A549 (cell line): ENCODE measurements at regions not wholly inside any gene's neighbourhood (a gene's known extent, or its start where the extent isn't known, plus 50 kb on each side); places are given as distances from the start of the nearest gene placed in this dataset.

ENCODE experiments used
- ATAC-seq, 2 experiments: fragments of 200-7000 bp in 1 of 2; fragments of >200 bp in 1 of 2; cut with Nextera tagmentation in 1 of 2; cut with Tn5 transposase in 1 of 2; 3 replicates each; pipeline versions ENCODE4 v1.8.0 to v1.9.1; 2018 to 2020; ENCODE audit warnings: mild to moderate bottlenecking in 1 of 2, moderate library complexity in 1 of 2
- CTCF ChIA-PET: fragments of 300-600 bp; sonication (Branson Sonifier 250); formaldehyde crosslinking; extraction: SDS; loops from one replicate; lab custom pipeline; 2021; ENCODE audit warnings: antibody characterized with exemption, inconsistent platforms; lab: Yijun Ruan, JAX
- POLR2A ChIA-PET: fragments of 350-600 bp; formaldehyde crosslinking; extraction: SDS; loops from one replicate; lab custom pipeline; 2021; ENCODE audit warnings: antibody characterized with exemption, inconsistent platforms; lab: Yijun Ruan, JAX
- DNase-seq, 2 experiments: peaks; one replicate each; pipeline versions ENCODE4 v3.0.0 to v3.0.0-alpha.2; 2011 to 2016; ENCODE audit warnings: low read depth in 1 of 2, low spot score in 1 of 2
- FAIRE-seq: peaks from 2 replicates; lab custom pipeline; 2011; peaks lifted over from hg19 to GRCh38; lab: Jason Lieb, UNC
- H3K27ac ChIP-seq, 2 experiments: fragments of >200 bp; sonication (Bioruptor Twin); formaldehyde crosslinking; 3 replicates each; pipeline ENCODE4 v1.5.1; 2016 to 2017
- H3K4me1 ChIP-seq: fragments of >200 bp; sonication (Bioruptor Twin); formaldehyde crosslinking; 3 replicates; pipeline ENCODE4 v1.6.1; 2016
- H3K4me2 ChIP-seq: fragments of >200 bp; sonication (Bioruptor Twin); formaldehyde crosslinking; 3 replicates; pipeline ENCODE4 v1.6.1; 2016
- H3K4me3 ChIP-seq: fragments of >200 bp; sonication (Bioruptor Twin); formaldehyde crosslinking; 3 replicates; pipeline ENCODE4 v1.5.1; 2016
- H3K9me3 ChIP-seq: fragments of >200 bp; sonication (Bioruptor Twin); formaldehyde crosslinking; 3 replicates; pipeline ENCODE4 v1.6.1; 2016
- CBX2 ChIP-seq: fragments of 200-600 bp; sonication (generic); IDR thresholded peaks from 2 replicates; pipeline ENCODE4 v1.6.1; 2016; ENCODE audit warnings: low read depth, mild to moderate bottlenecking, borderline replicate concordance
- CBX8 ChIP-seq: fragments of 200-600 bp; sonication (generic); IDR thresholded peaks from 2 replicates; pipeline ENCODE4 v1.6.1; 2016
- CEBPB ChIP-seq, 2 experiments: fragments of >200 bp in 1 of 2; sonication (Bioruptor Twin) in 1 of 2; formaldehyde crosslinking in 1 of 2; IDR thresholded peaks; 2 replicates each; pipeline ENCODE4 v1.6.1; 2012 to 2016
- E2F6 ChIP-seq: IDR thresholded peaks from 2 replicates; pipeline ENCODE4 v1.6.1; 2012; ENCODE audit warnings: low read depth, borderline replicate concordance
- HOXA7 ChIP-seq: fragments of 250-450 bp; sonication (Bioruptor Pico); IDR thresholded peaks from 2 replicates; pipeline ENCODE4 v1.5.0; 2020; ENCODE audit warnings: mild to moderate bottlenecking, moderate library complexity
- HOXB5 ChIP-seq: fragments of 250-450 bp; sonication (Bioruptor Pico); IDR thresholded peaks from 2 replicates; pipeline ENCODE4 v1.5.0; 2020; ENCODE audit warnings: mild to moderate bottlenecking, moderate library complexity
- JUNB ChIP-seq: fragments of >200 bp; sonication (Bioruptor Twin); formaldehyde crosslinking; IDR thresholded peaks from 2 replicates; pipeline ENCODE4 v1.6.1; 2016
- MAFK ChIP-seq: fragments of 450-650 bp; IDR thresholded peaks from 2 replicates; pipeline ENCODE4 v1.6.1; 2014; ENCODE audit not compliant: partially characterized antibody
- MAZ ChIP-seq: fragments of 150-350 bp; IDR thresholded peaks from 2 replicates; pipeline ENCODE4 v1.6.1; 2014; ENCODE audit warnings: antibody characterized with exemption, low read depth, low read length, borderline replicate concordance
- NFE2L2 ChIP-seq: fragments of 150-350 bp; conservative IDR thresholded peaks from 2 replicates; pipeline ENCODE4 v1.6.1; 2014; ENCODE audit warnings: low read length
- RAD21 ChIP-seq, 2 experiments: fragments of >200 bp in 1 of 2; sonication (Bioruptor Twin) in 1 of 2; formaldehyde crosslinking in 1 of 2; IDR thresholded peaks in 1 of 2; conservative IDR thresholded peaks in 1 of 2; 2 replicates in 1 of 2; 3 replicates in 1 of 2; pipeline ENCODE4 v1.6.1; 2012 to 2018; ENCODE audit warnings: inconsistent platforms in 1 of 2
- RCOR1 ChIP-seq: fragments of 150-350 bp; IDR thresholded peaks from 2 replicates; pipeline ENCODE4 v1.6.1; 2014; ENCODE audit warnings: antibody characterized with exemption, low read length, low read depth
- REST ChIP-seq: fragments of 200-600 bp; sonication (generic); IDR thresholded peaks from 2 replicates; pipeline ENCODE4 v1.6.1; 2016; ENCODE audit warnings: antibody characterized with exemption, mild to moderate bottlenecking, moderate library complexity
- SMC3 ChIP-seq: fragments of >200 bp; sonication (Bioruptor Twin); formaldehyde crosslinking; IDR thresholded peaks from 3 replicates; pipeline ENCODE4 v1.6.1; 2018; ENCODE audit warnings: inconsistent platforms
- TFCP2L1 ChIP-seq: fragments of 250-450 bp; sonication (Bioruptor Pico); IDR thresholded peaks from 2 replicates; pipeline ENCODE4 v1.5.0; 2021; ENCODE audit warnings: mild to moderate bottlenecking
- TP53 ChIP-seq: fragments of 250-450 bp; sonication (Bioruptor Pico); IDR thresholded peaks from 2 replicates; pipeline ENCODE4 v1.5.0; 2021; ENCODE audit warnings: mild to moderate bottlenecking, moderate library complexity
- WGBS: methylation state at CpG from one replicate; pipeline ENCODE4 v1.1.6; 2017; ENCODE audit errors: missing lambda C conversion rate; 5-methylcytosine and 5-hydroxymethylcytosine counted together

- DNase-seq: no peak
- H3K27ac ChIP-seq: no peak overlapping the region
- no peak overlapping the region for H3K4me2 ChIP-seq
- no peak for TF ChIP-seq RAD21 (conservative IDR thresholded peaks at IDR 0.05 in 1 of 2, IDR thresholded peaks at IDR 0.05 in 1 of 2)
- no peak for TF ChIP-seq MAFK
- no peak for TF ChIP-seq NFE2L2
- TF ChIP-seq CBX2: no peak
- TF ChIP-seq MAZ: no peak
- no peak for TF ChIP-seq REST
- no peak for TF ChIP-seq HOXB5 (CRISPR knock-in tag)
- ATAC-seq: no peak
- FAIRE-seq: no peak
- no peaks in the 10 kb centered on the region for H3K9me3 ChIP-seq
- CTCF ChIA-PET: no interaction called here
- no peaks in the 10 kb centered on the region for H3K4me1 ChIP-seq
- POLR2A ChIA-PET: no interaction called here
- no peak overlapping the region for H3K4me3 ChIP-seq
Measured at GRCh38 chr11:109590782-109591181, 168.8 kb downstream of the C11orf87 start.

GRCh38 chr11:109597336-109597735 lies 175.3 kb downstream of the C11orf87 start:
- Histone ChIP-seq H3K4me1 (no peaks in the 10 kb centered on the region), H3K27ac (no peak overlapping the region), H3K9me3 (no peaks in the 10 kb centered on the region), H3K4me2 (no peak overlapping the region), H3K4me3 (no peak overlapping the region)
- DNase-seq: no peak
- TF ChIP-seq TP53 (CRISPR knock-in tag) (no peak), TFCP2L1 (CRISPR knock-in tag) (no peak), SMC3 (no peak), CEBPB (IDR thresholded peaks at IDR 0.05) (no peak), CBX2 (no peak), NFE2L2 (no peak), E2F6 (no peak), RCOR1 (no peak), CBX8 (no peak), HOXA7 (CRISPR knock-in tag) (no peak), MAZ (no peak)
- 5% methylated on average over 4 of the region's 4 CpGs for WGBS
- no peak for ATAC-seq
- ChIA-PET CTCF (interaction anchor here (1.0 to 1.1 kb wide), 2 partner anchors 61 to 900 kb away, joined by 3 read pairs; no protein-coding TSS in a partner anchor), POLR2A (no interaction called here)
- no peak for FAIRE-seq

GRCh38 chr11:109604481-109605400 lies 182.8 kb downstream of the C11orf87 start:
- no peak for DNase-seq
- 11% methylated on average over 3 of the region's 3 CpGs for WGBS

More at GRCh38 chr11:109604481-109605400, 182.8 kb downstream of the C11orf87 start:
- Histone ChIP-seq H3K4me1 (no peaks in the 10 kb centered on the region), H3K27ac (no peak overlapping the region), H3K4me2 (no peak overlapping the region), H3K4me3 (no peak overlapping the region), H3K9me3 (no peaks in the 10 kb centered on the region)
- TF ChIP-seq JUNB: no peak
- ATAC-seq (no peak), FAIRE-seq (no peak)
- CTCF ChIA-PET: no interaction called here
- POLR2A ChIA-PET: no interaction called here
